NCI-H2029 treated with DMSO at 0.1 percent for 48 hours (cell line): ENCODE measurements at regions not wholly inside any gene's neighbourhood (a gene's known extent, or its start where the extent isn't known, plus 50 kb on each side); places are given as distances from the start of the nearest gene placed in this dataset.

Experiments used
- DNase-seq: peaks from one replicate; lab custom pipeline; 2025; lab: John Stamatoyannopoulos, UW

- no peak for DNase-seq
Measured at GRCh38 chr18:38116716-38117115, 551.1 kb upstream of the CELF4 start.

GRCh38 chr18:38115201-38115600 lies 549.6 kb upstream of the CELF4 start:
- DNase-seq, result no peak

- no peak for DNase-seq
Measured at GRCh38 chr18:38087538-38087937, 521.9 kb upstream of the CELF4 start.

- DNase-seq, result no peak
Measured at GRCh38 chr18:38081516-38081915, 515.9 kb upstream of the CELF4 start.

- DNase-seq, result no peak
Measured at GRCh38 chr18:38077229-38077628, 511.6 kb upstream of the CELF4 start.

GRCh38 chr18:38076346-38077070 lies 510.9 kb upstream of the CELF4 start:
- DNase-seq, result no peak

GRCh38 chr18:38074298-38074876 lies 508.8 kb upstream of the CELF4 start:
- DNase-seq, result no peak

GRCh38 chr18:38067821-38068220 lies 502.2 kb upstream of the CELF4 start:
- no peak for DNase-seq

GRCh38 chr18:38067086-38067485 lies 501.5 kb upstream of the CELF4 start:
- no peak for DNase-seq

- DNase-seq, result no peak
Measured at GRCh38 chr18:38052879-38053590, 487.4 kb upstream of the CELF4 start.

GRCh38 chr18:38047820-38048219 lies 482.2 kb upstream of the CELF4 start:
- no peak for DNase-seq

- no peak for DNase-seq
Measured at GRCh38 chr18:38046651-38047050, 481.1 kb upstream of the CELF4 start.

- DNase-seq, result no peak
Measured at GRCh38 chr18:38045845-38046244, 480.2 kb upstream of the CELF4 start.

- no peak for DNase-seq
Measured at GRCh38 chr18:38042211-38042890, 476.8 kb upstream of the CELF4 start.

GRCh38 chr18:38038242-38038641 lies 472.6 kb upstream of the CELF4 start:
- no peak for DNase-seq

- DNase-seq, result no peak
Measured at GRCh38 chr18:38035193-38035592, 469.6 kb upstream of the CELF4 start.

- no peak for DNase-seq
Measured at GRCh38 chr18:38033282-38033681, 467.7 kb upstream of the CELF4 start.

GRCh38 chr18:38032516-38032915 lies 466.9 kb upstream of the CELF4 start:
- DNase-seq, result no peak

GRCh38 chr18:38028946-38029345 lies 463.3 kb upstream of the CELF4 start:
- no peak for DNase-seq

GRCh38 chr18:38025433-38026038 lies 459.9 kb upstream of the CELF4 start:
- DNase-seq, result no peak

GRCh38 chr18:38023871-38024270 lies 458.3 kb upstream of the CELF4 start:
- DNase-seq, result no peak

- no peak for DNase-seq
Measured at GRCh38 chr18:38022234-38022633, 456.6 kb upstream of the CELF4 start.
